Keratinocyte (primary cell): ENCODE measurements at regions not wholly inside any gene's neighbourhood (a gene's known extent, or its start where the extent isn't known, plus 50 kb on each side); places are given as distances from the start of the nearest gene placed in this dataset.
"Not testable (repeated sequence)": the region's sequence is repeated elsewhere in the genome, so short reads cannot be mapped to it uniquely, and the experiment has no call there.

Experiments used
- DNase-seq: peaks from one replicate; pipeline ENCODE4 v3.0.0-alpha.2; 2011; ENCODE audit warnings: low read depth, missing footprints, low spot score
- FAIRE-seq: peaks from 2 replicates; lab custom pipeline; 2011; peaks lifted over from hg19 to GRCh38; lab: Jason Lieb, UNC
- H2AFZ ChIP-seq: 2 replicates; pipeline ENCODE4 v1.6.0; 2012; ENCODE audit warnings: low read length, control low read depth, inconsistent platforms; ENCODE audit not compliant: control insufficient read depth
- H3K27ac ChIP-seq: 2 replicates; pipeline ENCODE4 v1.5.1; 2011; ENCODE audit warnings: low read length; ENCODE audit not compliant: control insufficient read depth, insufficient read depth
- H3K27me3 ChIP-seq: 3 replicates; pipeline ENCODE4 v1.6.0; 2011; ENCODE audit warnings: low read length; ENCODE audit not compliant: control insufficient read depth, insufficient read depth; ENCODE audit errors: extremely low read depth
- H3K36me3 ChIP-seq, 2 experiments: 2 replicates in 1 of 2; 3 replicates in 1 of 2; pipeline ENCODE4 v1.5.1; 2011; ENCODE audit warnings: low read length in 2 of 2, mild to moderate bottlenecking in 1 of 2; ENCODE audit not compliant: control insufficient read depth in 2 of 2, insufficient read depth in 2 of 2; ENCODE audit errors: extremely low read depth in 1 of 2
- H3K4me1 ChIP-seq: 3 replicates; pipeline ENCODE4 v1.5.1; 2011; ENCODE audit warnings: low read length; ENCODE audit not compliant: control insufficient read depth, insufficient read depth; ENCODE audit errors: extremely low read depth
- H3K4me2 ChIP-seq: 3 replicates; pipeline ENCODE4 v1.6.0; 2011; ENCODE audit warnings: low read depth, low read length; ENCODE audit not compliant: control insufficient read depth, insufficient read depth; ENCODE audit errors: extremely low read depth
- H3K4me3 ChIP-seq, 3 experiments: fragments of 200-600 bp in 1 of 3; sonication (generic) in 1 of 3; 2 replicates in 2 of 3; 3 replicates in 1 of 3; pipeline ENCODE4 v1.5.1; 2011 to 2016; ENCODE audit warnings: low read length in 3 of 3, mild to moderate bottlenecking in 3 of 3, control low read depth in 2 of 3, inconsistent platforms in 1 of 3, low read depth in 1 of 3, mixed read lengths in 1 of 3, mixed run types in 1 of 3, moderate library complexity in 1 of 3; ENCODE audit not compliant: control insufficient read depth in 2 of 3, insufficient read depth in 2 of 3; ENCODE audit errors: extremely low read depth in 1 of 3
- H3K79me2 ChIP-seq: 2 replicates; pipeline ENCODE4 v1.6.0; 2012; ENCODE audit warnings: low read length; ENCODE audit not compliant: control insufficient read depth, insufficient read depth
- H3K9ac ChIP-seq: 3 replicates; pipeline ENCODE4 v1.6.0; 2011; ENCODE audit warnings: low read length; ENCODE audit not compliant: control insufficient read depth, insufficient read depth; ENCODE audit errors: extremely low read depth
- H3K9me1 ChIP-seq: 3 replicates; pipeline ENCODE4 v1.6.0; 2011; ENCODE audit warnings: low read length; ENCODE audit not compliant: control insufficient read depth, insufficient read depth; ENCODE audit errors: extremely low read depth
- H3K9me3 ChIP-seq: 2 replicates; pipeline ENCODE4 v1.5.1; 2012; ENCODE audit warnings: low read depth, low read length; ENCODE audit not compliant: control insufficient read depth
- H4K20me1 ChIP-seq: 3 replicates; pipeline ENCODE4 v1.6.0; 2011; ENCODE audit warnings: low read length; ENCODE audit not compliant: control insufficient read depth, insufficient read depth; ENCODE audit errors: extremely low read depth
- EZH2 ChIP-seq: IDR thresholded peaks from one replicate; pipeline ENCODE4 v1.6.1; 2012; ENCODE audit warnings: inconsistent platforms, mild to moderate bottlenecking, low read length, moderate library complexity
- dilution Hi-C: fragments of 300-500 bp; cut with MboI; formaldehyde crosslinking; loops from one replicate; pipeline ENCODE4 v1.7.0; 2020; ENCODE audit warnings: low sequenced_read_pairs; ENCODE audit not compliant: extremely low pct_ligation_motif_present
- TF ChIP-seq, protein P1 (sequence below), 3 experiments: IDR thresholded peaks in 1 of 3; conservative IDR thresholded peaks in 1 of 3; optimal IDR thresholded peaks in 1 of 3; 2 replicates in 2 of 3; 3 replicates in 1 of 3; pipeline versions ENCODE3 to v1.5.1; 2011; ENCODE audit warnings: low read length in 3 of 3, mild to moderate bottlenecking in 3 of 3, moderate library complexity in 2 of 3, control low read depth in 1 of 3, inconsistent platforms in 1 of 3; ENCODE audit not compliant: insufficient read depth in 2 of 3; ENCODE audit errors: extremely low read depth in 1 of 3

DNA sequence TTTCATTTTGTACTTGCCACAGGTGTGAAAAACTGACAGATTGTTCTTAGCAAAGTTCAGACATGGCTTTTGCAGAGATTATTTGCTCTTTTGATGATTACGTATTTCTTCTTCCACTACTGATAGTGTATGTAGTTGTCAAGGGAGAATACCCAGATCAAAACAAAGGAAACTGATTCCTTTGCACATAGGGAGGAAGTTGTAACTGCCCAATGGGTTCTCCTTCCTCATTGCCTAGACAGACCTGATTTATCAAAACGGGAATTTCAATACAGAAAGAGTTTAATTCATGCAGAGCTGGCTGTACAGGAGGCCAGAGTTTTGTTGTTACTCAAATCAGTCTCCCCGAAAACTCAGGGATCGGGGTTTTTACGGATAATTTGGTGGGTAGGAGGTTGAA lies 214.7 kb downstream of the BCAS1 start:
- no peak for FAIRE-seq
- Histone ChIP-seq H3K9me1 (no peaks in the 10 kb centered on the region), H3K27ac (no peak overlapping the region), H3K9me3 (no peaks in the 10 kb centered on the region), H3K36me3 (no peaks in the 10 kb centered on the region), H3K4me3 (no peak overlapping the region), H3K27me3 (no peaks in the 10 kb centered on the region), H2AFZ (no peak overlapping the region), H3K9ac (no peak overlapping the region), H3K79me2 (no peaks in the 10 kb centered on the region), H4K20me1 (no peaks in the 10 kb centered on the region), H3K4me2 (no peak overlapping the region), H3K4me1 (no peaks in the 10 kb centered on the region)
- no peak for DNase-seq
- TF ChIP-seq, protein P1, sequence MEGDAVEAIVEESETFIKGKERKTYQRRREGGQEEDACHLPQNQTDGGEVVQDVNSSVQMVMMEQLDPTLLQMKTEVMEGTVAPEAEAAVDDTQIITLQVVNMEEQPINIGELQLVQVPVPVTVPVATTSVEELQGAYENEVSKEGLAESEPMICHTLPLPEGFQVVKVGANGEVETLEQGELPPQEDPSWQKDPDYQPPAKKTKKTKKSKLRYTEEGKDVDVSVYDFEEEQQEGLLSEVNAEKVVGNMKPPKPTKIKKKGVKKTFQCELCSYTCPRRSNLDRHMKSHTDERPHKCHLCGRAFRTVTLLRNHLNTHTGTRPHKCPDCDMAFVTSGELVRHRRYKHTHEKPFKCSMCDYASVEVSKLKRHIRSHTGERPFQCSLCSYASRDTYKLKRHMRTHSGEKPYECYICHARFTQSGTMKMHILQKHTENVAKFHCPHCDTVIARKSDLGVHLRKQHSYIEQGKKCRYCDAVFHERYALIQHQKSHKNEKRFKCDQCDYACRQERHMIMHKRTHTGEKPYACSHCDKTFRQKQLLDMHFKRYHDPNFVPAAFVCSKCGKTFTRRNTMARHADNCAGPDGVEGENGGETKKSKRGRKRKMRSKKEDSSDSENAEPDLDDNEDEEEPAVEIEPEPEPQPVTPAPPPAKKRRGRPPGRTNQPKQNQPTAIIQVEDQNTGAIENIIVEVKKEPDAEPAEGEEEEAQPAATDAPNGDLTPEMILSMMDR (optimal IDR thresholded peaks at IDR 0.05 in 1 of 3, IDR thresholded peaks at IDR 0.05 in 1 of 3, conservative IDR thresholded peaks at IDR 0.05 in 1 of 3; ENCODE audit: extremely low read depth in 1 of 3, insufficient read depth in 2 of 3, low read length in 3 of 3), result no peak
- TF ChIP-seq EZH2, result no peak
- dilution Hi-C loops, result no loop called here

DNA sequence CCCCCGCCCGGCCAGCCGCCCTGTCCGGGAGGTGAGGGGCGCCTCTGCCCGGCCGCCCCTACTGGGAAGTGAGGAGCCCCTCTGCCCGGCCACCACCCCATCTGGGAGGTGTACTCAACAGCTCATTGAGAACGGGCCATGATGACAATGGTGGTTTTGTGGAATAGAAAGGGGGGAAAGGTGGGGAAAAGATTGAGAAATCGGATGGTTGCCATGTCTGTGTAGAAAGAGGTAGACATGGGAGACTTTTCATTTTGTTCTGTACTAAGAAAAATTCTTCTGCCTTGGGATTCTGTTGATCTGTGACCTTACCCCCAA lies 215.8 kb downstream of the BCAS1 start:
- H3K9ac ChIP-seq, H3K27me3 ChIP-seq, H3K27ac ChIP-seq, FAIRE-seq, H2AFZ ChIP-seq, H3K4me3 ChIP-seq, H3K79me2 ChIP-seq, DNase-seq, H3K9me3 ChIP-seq, H4K20me1 ChIP-seq, dilution Hi-C loops, H3K36me3 ChIP-seq, H3K4me1 ChIP-seq, H3K4me2 ChIP-seq, H3K9me1 ChIP-seq: not testable (repeated sequence)

DNA sequence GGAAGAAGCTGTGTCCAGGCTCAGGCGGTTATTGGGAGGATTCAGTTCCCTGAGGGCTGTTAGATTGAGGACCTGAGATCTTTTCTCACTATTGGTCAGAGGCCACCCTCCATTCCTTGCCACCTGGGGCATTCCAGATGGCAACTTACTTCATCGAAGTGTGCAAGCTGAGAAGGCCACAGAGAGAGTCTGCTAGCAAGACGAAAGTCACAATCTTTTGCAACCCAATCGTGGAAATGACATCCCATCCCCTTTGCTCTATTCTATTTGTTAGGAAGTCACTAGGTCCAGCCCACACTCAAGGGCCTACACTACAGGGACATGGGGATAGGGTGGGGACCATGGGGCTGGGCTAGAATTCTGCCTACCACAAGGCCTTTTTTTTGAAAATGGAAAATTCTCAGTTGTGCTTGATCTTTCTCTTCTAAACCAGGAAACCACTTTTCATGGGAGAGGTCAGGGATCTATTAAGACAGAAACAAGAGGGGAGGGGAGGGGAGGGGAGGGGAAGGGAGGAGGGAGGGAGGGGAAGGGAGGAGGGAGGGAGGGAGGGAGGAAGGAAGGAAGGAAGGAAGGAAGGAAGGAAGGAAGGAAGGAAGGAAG lies 217.2 kb downstream of the BCAS1 start:
- Histone ChIP-seq H2AFZ (no peak overlapping the region), H3K4me3 (no peak overlapping the region), H3K27me3 (no peaks in the 10 kb centered on the region), H3K4me1 (no peaks in the 10 kb centered on the region), H3K4me2 (no peak overlapping the region), H4K20me1 (no peaks in the 10 kb centered on the region), H3K9me1 (no peaks in the 10 kb centered on the region), H3K79me2 (no peaks in the 10 kb centered on the region), H3K36me3 (no peaks in the 10 kb centered on the region), H3K27ac (no peak overlapping the region), H3K9ac (no peak overlapping the region), H3K9me3 (no peaks in the 10 kb centered on the region)
- dilution Hi-C loops, result no loop called here
- FAIRE-seq (no peak), DNase-seq (no peak)
- TF ChIP-seq, protein P1 (optimal IDR thresholded peaks at IDR 0.05 in 1 of 3, IDR thresholded peaks at IDR 0.05 in 1 of 3, conservative IDR thresholded peaks at IDR 0.05 in 1 of 3; ENCODE audit: extremely low read depth in 1 of 3, insufficient read depth in 2 of 3, low read length in 3 of 3), result no peak
- no peak for TF ChIP-seq EZH2
